HCT116 (cell line): ENCODE measurements at regions not wholly inside any gene's neighbourhood (a gene's known extent, or its start where the extent isn't known, plus 50 kb on each side); places are given as distances from the start of the nearest gene placed in this dataset.
A peak's percentile ranks its signal among the peaks of the same experiment; 100 is the strongest.

Source experiments
- ATAC-seq: fragments of 200-7000 bp; cut with Tn5 transposase; 2 replicates; pipeline ENCODE4 v1.9.1; 2020; ENCODE audit warnings: mild to moderate bottlenecking, moderate library complexity
- BruUV-seq: library from RNA; stranded (reverse); fragments of 400-500 nt; replicated peaks from 2 replicates; lab custom pipeline; 2021; lab: Mats Ljungman, UMichigan
- CTCF ChIA-PET: fragments of 300-600 bp; sonication (Branson Sonifier 250); formaldehyde crosslinking; loops from one replicate; lab custom pipeline; 2021; ENCODE audit warnings: antibody characterized with exemption; lab: Charles Lee
- POLR2A ChIA-PET: fragments of 300-600, 350-600 bp; sonication (Branson Sonifier 250); formaldehyde crosslinking; loops from one replicate; lab custom pipeline; 2021; ENCODE audit warnings: antibody characterized with exemption; lab: Charles Lee
- RAD21 ChIA-PET, 2 experiments: fragments of 300-600 bp; sonication (Branson Sonifier 250); formaldehyde crosslinking; loops; one replicate each; lab custom pipeline; 2023; ENCODE audit warnings: low total read pairs in 2 of 2; ENCODE audit not compliant: uncharacterized antibody in 2 of 2, unreplicated experiment in 2 of 2, low non-redundant PET in 1 of 2; lab: Charles Lee
- DNase-seq: peaks from one replicate; pipeline ENCODE4 v3.0.0-alpha.2; 2010; ENCODE audit warnings: low read depth, low spot score
- H2AFZ ChIP-seq: fragments of 200-600 bp; shearing (Covaris generic), sonication (generic); 2 replicates; pipeline ENCODE4 v1.6.1; 2017; ENCODE audit warnings: low read depth, mixed run types, mixed read lengths, antibody characterized with exemption, low read length; ENCODE audit not compliant: poor library complexity, severe bottlenecking
- H3K27ac ChIP-seq: 2 replicates; pipeline ENCODE4 v1.5.1; 2012; ENCODE audit warnings: low read depth, low read length
- H3K27me3 ChIP-seq: fragments of 200-600 bp; sonication (generic); 2 replicates; pipeline ENCODE4 v1.6.1; 2016; ENCODE audit warnings: mixed run types, low read length, mixed read lengths; ENCODE audit not compliant: insufficient read depth
- H3K36me3 ChIP-seq, 2 experiments: fragments of 200-500 bp in 1 of 2; fragments of 200-600 bp in 1 of 2; sonication (Bioruptor generic) in 1 of 2; sonication (generic) in 1 of 2; 2 replicates each; pipeline versions ENCODE4 v1.5.1 to v1.6.1; 2014 to 2016; ENCODE audit warnings: low read length in 2 of 2, inconsistent platforms in 1 of 2, mixed read lengths in 1 of 2, mixed run types in 1 of 2; ENCODE audit not compliant: insufficient read depth in 2 of 2, control insufficient read depth in 1 of 2
- H3K4me1 ChIP-seq, 2 experiments: fragments of 200-600 bp in 1 of 2; sonication (generic) in 1 of 2; 2 replicates each; pipeline versions ENCODE4 v1.5.1 to v1.6.1; 2012 to 2017; ENCODE audit warnings: low read length in 2 of 2, inconsistent platforms in 1 of 2, mild to moderate bottlenecking in 1 of 2, mixed read lengths in 1 of 2, mixed run types in 1 of 2, moderate library complexity in 1 of 2; ENCODE audit not compliant: insufficient read depth in 2 of 2, control insufficient read depth in 1 of 2
- H3K4me2 ChIP-seq: fragments of 200-600 bp; sonication (generic); 2 replicates; pipeline ENCODE4 v1.6.1; 2017; ENCODE audit warnings: mixed run types, low read length, mixed read lengths
- H3K4me3 ChIP-seq, 2 experiments: fragments of 200-600 bp in 1 of 2; sonication (generic) in 1 of 2; replicated peaks in 1 of 2; 2 replicates each; pipeline ENCODE4 v1.5.1; 2011 to 2016; ENCODE audit warnings: low read length in 2 of 2, control low read depth in 1 of 2, low read depth in 1 of 2, mild to moderate bottlenecking in 1 of 2, mixed read lengths in 1 of 2, mixed run types in 1 of 2
- H3K79me2 ChIP-seq: fragments of 200-600 bp; sonication (generic); 2 replicates; pipeline ENCODE4 v1.6.1; 2017; ENCODE audit warnings: mild to moderate bottlenecking, mixed run types, low read length, moderate library complexity, mixed read lengths; ENCODE audit not compliant: insufficient read depth
- H3K9ac ChIP-seq: fragments of 200-600 bp; sonication (generic); 2 replicates; pipeline ENCODE4 v1.6.1; 2016; ENCODE audit warnings: low read length, mixed read lengths
- H3K9me2 ChIP-seq: fragments of 200-600 bp; sonication (generic), shearing (Covaris generic); 2 replicates; pipeline ENCODE4 v1.6.1; 2017; ENCODE audit warnings: mixed run types, mild to moderate bottlenecking, moderate library complexity; ENCODE audit not compliant: insufficient read depth
- H3K9me3 ChIP-seq, 2 experiments: fragments of 200-500 bp in 1 of 2; fragments of 200-600 bp in 1 of 2; sonication (Bioruptor generic) in 1 of 2; sonication (generic) in 1 of 2; 2 replicates each; pipeline ENCODE4 v1.6.1; 2014 to 2017; ENCODE audit warnings: low read length in 2 of 2, mixed read lengths in 2 of 2, inconsistent platforms in 1 of 2, low read depth in 1 of 2, mild to moderate bottlenecking in 1 of 2, mixed run types in 1 of 2, moderate library complexity in 1 of 2; ENCODE audit not compliant: control insufficient read depth in 1 of 2, insufficient read depth in 1 of 2
- H4K20me1 ChIP-seq: fragments of 200-600 bp; sonication (generic), shearing (Covaris generic); 2 replicates; pipeline ENCODE4 v1.6.1; 2017; ENCODE audit warnings: mixed run types, mild to moderate bottlenecking, moderate library complexity; ENCODE audit not compliant: insufficient read depth
- CTCF ChIP-seq, 3 experiments: fragments of 200-600 bp in 1 of 3; sonication (generic) in 1 of 3; IDR thresholded peaks in 2 of 3; conservative IDR thresholded peaks in 1 of 3; 2 replicates each; pipeline ENCODE4 v1.5.1; 2012 to 2017; ENCODE audit warnings: low read depth in 2 of 3, low read length in 2 of 3, antibody characterized with exemption in 1 of 3, borderline replicate concordance in 1 of 3, control low read depth in 1 of 3, mild to moderate bottlenecking in 1 of 3, mixed read lengths in 1 of 3, mixed run types in 1 of 3, moderate library complexity in 1 of 3; ENCODE audit not compliant: insufficient read depth in 1 of 3
- FOSL1 ChIP-seq: IDR thresholded peaks from 2 replicates; pipeline ENCODE4 v1.6.1; 2012; ENCODE audit warnings: low read depth
- RAD21 ChIP-seq: IDR thresholded peaks from 2 replicates; pipeline ENCODE4 v1.6.1; 2012; ENCODE audit warnings: low read depth, mild to moderate bottlenecking
- REST ChIP-seq: IDR thresholded peaks from 2 replicates; pipeline ENCODE4 v1.6.1; 2012; ENCODE audit warnings: low read depth
- YY1 ChIP-seq: IDR thresholded peaks from 2 replicates; pipeline ENCODE4 v1.6.1; 2011; ENCODE audit warnings: low read length, low read depth, moderate library complexity, mild to moderate bottlenecking; ENCODE audit not compliant: insufficient replicate concordance; ENCODE audit errors: extremely low read depth
- intact Hi-C: fragments of 100-400 bp; cut with micrococcal nuclease; formaldehyde crosslinking; loops from 2 replicates; pipeline ENCODE4 v1.10.0; 2022

GRCh38 chr4:79576429-79576753 lies 168.4 kb upstream of the GK2 start:
- no peak overlapping the region for H3K4me2 ChIP-seq
- POLR2A ChIA-PET: no interaction called here
- TF ChIP-seq FOSL1 (no peak), YY1 (no peak), CTCF (IDR thresholded peaks at IDR 0.05 in 2 of 3, conservative IDR thresholded peaks at IDR 0.05 in 1 of 3; ENCODE audit: borderline replicate concordance in 1 of 3, insufficient read depth in 1 of 3, low read depth in 2 of 3, low read length in 2 of 3) (peak; percentile 25 to 47 (median 44); a peak in 4 of 6 replicates), RAD21 (peak; percentile 65), REST (no peak)
- no peak overlapping the region for H3K4me3 ChIP-seq
- no peak overlapping the region for H2AFZ ChIP-seq
- DNase-seq (no peak), ATAC-seq (peak; percentile 85)
- no peaks in the 10 kb centered on the region for H3K79me2 ChIP-seq
- intact Hi-C loops: loop anchor here (1.0 to 2.0 kb wide), 2 partner anchors 534 to 624 kb away; no protein-coding TSS in a partner anchor
- H3K9me3 ChIP-seq: no peaks in the 10 kb centered on the region
- H3K4me1 ChIP-seq: no peaks in the 10 kb centered on the region
- H3K36me3 ChIP-seq: no peaks in the 10 kb centered on the region
- BruUV-seq: no TSS peak
- no peak overlapping the region for H3K27ac ChIP-seq
- no peaks in the 10 kb centered on the region for H3K9me2 ChIP-seq
- H3K9ac ChIP-seq: no peak overlapping the region
- H4K20me1 ChIP-seq: no peaks in the 10 kb centered on the region
- CTCF ChIA-PET: no interaction called here
- RAD21 ChIA-PET: no interaction called here
- peaks cover 25% of the 10 kb centered on the region for H3K27me3 ChIP-seq
